Endothelial cell of umbilical vein (primary cell): ENCODE measurements at regions not wholly inside any gene's neighbourhood (a gene's known extent, or its start where the extent isn't known, plus 50 kb on each side); places are given as distances from the start of the nearest gene placed in this dataset.

Source experiments
- EZH2 ChIP-seq: IDR thresholded peaks from 2 replicates; pipeline ENCODE4 v1.6.1; 2012; ENCODE audit warnings: borderline replicate concordance, low read depth, mild to moderate bottlenecking, moderate library complexity, low read length, inconsistent platforms; ENCODE audit not compliant: severe bottlenecking
- GATA2 ChIP-seq: IDR thresholded peaks from 2 replicates; pipeline ENCODE4 v1.7.0; 2011; ENCODE audit warnings: low read depth, mild to moderate bottlenecking, moderate library complexity, mixed read lengths, low read length; ENCODE audit not compliant: insufficient read length, insufficient read depth
- JUN ChIP-seq: IDR thresholded peaks from 2 replicates; pipeline ENCODE4 v1.6.1; 2011; ENCODE audit warnings: borderline replicate concordance, low read depth; ENCODE audit not compliant: insufficient read length, insufficient read depth
- MAX ChIP-seq: IDR thresholded peaks from 2 replicates; pipeline ENCODE4 v1.6.1; 2011; ENCODE audit not compliant: insufficient read depth, insufficient read length
- MYC ChIP-seq: IDR thresholded peaks from one replicate; pipeline ENCODE4 v1.6.1; 2011; ENCODE audit warnings: mild to moderate bottlenecking, low read depth, low read length
- POLR2A ChIP-seq: IDR thresholded peaks from 2 replicates; pipeline ENCODE4 v1.6.1; 2012; ENCODE audit warnings: low read depth, mild to moderate bottlenecking, control low read depth, low read length
- POLR2AphosphoS5 ChIP-seq: IDR thresholded peaks from 2 replicates; pipeline ENCODE4 v1.6.1; 2012; ENCODE audit warnings: low read depth, mild to moderate bottlenecking, control low read depth, low read length, moderate library complexity; ENCODE audit not compliant: insufficient read depth
- TF ChIP-seq, protein P1 (sequence below), 2 donors: IDR thresholded peaks; 1 replicate in 1 of 2; 2 replicates in 1 of 2; pipeline ENCODE4 v1.5.1; 2011; ENCODE audit warnings: low read length in 2 of 2, mild to moderate bottlenecking in 2 of 2, moderate library complexity in 2 of 2, control low read depth in 1 of 2, inconsistent platforms in 1 of 2, low read depth in 1 of 2; ENCODE audit not compliant: insufficient read depth in 1 of 2; ENCODE audit errors: extremely low read depth in 1 of 2

DNA sequence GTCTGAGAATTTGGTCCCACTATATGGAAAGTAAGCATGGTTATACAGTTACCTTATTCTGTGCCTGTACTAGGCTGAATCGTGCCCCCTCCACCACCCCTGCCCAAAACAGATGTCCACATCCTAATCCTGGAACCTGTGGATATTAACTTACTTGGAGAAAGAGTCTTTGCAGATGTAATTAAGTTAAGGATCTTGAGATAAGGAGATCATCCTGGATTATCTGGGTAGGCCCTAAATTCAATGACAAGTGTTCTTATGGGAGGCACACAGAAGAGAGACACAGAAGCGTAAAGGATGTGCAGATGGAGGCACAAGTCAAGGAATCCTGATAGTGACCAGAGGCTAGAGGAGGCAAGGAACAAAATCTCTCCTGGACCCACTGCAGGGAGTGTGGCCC is 116.7 kb upstream of the MAN1A1 start:
- no peak for TF ChIP-seq POLR2A
- TF ChIP-seq, protein P1, sequence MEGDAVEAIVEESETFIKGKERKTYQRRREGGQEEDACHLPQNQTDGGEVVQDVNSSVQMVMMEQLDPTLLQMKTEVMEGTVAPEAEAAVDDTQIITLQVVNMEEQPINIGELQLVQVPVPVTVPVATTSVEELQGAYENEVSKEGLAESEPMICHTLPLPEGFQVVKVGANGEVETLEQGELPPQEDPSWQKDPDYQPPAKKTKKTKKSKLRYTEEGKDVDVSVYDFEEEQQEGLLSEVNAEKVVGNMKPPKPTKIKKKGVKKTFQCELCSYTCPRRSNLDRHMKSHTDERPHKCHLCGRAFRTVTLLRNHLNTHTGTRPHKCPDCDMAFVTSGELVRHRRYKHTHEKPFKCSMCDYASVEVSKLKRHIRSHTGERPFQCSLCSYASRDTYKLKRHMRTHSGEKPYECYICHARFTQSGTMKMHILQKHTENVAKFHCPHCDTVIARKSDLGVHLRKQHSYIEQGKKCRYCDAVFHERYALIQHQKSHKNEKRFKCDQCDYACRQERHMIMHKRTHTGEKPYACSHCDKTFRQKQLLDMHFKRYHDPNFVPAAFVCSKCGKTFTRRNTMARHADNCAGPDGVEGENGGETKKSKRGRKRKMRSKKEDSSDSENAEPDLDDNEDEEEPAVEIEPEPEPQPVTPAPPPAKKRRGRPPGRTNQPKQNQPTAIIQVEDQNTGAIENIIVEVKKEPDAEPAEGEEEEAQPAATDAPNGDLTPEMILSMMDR (IDR thresholded peaks at IDR 0.05; ENCODE audit: extremely low read depth in 1 of 2, insufficient read depth in 1 of 2, low read depth in 1 of 2, low read length in 2 of 2), result no peak
- no peak for TF ChIP-seq EZH2
- TF ChIP-seq POLR2AphosphoS5, result no peak
- TF ChIP-seq JUN, result no peak
- TF ChIP-seq MYC, result no peak
- TF ChIP-seq MAX, result no peak
- TF ChIP-seq GATA2, result no peak
